ENCODE measurements at regions not wholly inside any gene's neighbourhood (a gene's known extent, or its start where the extent isn't known, plus 50 kb on each side); places are given as distances from the start of the nearest gene placed in this dataset.

- TF ChIP-seq, protein P1, sequence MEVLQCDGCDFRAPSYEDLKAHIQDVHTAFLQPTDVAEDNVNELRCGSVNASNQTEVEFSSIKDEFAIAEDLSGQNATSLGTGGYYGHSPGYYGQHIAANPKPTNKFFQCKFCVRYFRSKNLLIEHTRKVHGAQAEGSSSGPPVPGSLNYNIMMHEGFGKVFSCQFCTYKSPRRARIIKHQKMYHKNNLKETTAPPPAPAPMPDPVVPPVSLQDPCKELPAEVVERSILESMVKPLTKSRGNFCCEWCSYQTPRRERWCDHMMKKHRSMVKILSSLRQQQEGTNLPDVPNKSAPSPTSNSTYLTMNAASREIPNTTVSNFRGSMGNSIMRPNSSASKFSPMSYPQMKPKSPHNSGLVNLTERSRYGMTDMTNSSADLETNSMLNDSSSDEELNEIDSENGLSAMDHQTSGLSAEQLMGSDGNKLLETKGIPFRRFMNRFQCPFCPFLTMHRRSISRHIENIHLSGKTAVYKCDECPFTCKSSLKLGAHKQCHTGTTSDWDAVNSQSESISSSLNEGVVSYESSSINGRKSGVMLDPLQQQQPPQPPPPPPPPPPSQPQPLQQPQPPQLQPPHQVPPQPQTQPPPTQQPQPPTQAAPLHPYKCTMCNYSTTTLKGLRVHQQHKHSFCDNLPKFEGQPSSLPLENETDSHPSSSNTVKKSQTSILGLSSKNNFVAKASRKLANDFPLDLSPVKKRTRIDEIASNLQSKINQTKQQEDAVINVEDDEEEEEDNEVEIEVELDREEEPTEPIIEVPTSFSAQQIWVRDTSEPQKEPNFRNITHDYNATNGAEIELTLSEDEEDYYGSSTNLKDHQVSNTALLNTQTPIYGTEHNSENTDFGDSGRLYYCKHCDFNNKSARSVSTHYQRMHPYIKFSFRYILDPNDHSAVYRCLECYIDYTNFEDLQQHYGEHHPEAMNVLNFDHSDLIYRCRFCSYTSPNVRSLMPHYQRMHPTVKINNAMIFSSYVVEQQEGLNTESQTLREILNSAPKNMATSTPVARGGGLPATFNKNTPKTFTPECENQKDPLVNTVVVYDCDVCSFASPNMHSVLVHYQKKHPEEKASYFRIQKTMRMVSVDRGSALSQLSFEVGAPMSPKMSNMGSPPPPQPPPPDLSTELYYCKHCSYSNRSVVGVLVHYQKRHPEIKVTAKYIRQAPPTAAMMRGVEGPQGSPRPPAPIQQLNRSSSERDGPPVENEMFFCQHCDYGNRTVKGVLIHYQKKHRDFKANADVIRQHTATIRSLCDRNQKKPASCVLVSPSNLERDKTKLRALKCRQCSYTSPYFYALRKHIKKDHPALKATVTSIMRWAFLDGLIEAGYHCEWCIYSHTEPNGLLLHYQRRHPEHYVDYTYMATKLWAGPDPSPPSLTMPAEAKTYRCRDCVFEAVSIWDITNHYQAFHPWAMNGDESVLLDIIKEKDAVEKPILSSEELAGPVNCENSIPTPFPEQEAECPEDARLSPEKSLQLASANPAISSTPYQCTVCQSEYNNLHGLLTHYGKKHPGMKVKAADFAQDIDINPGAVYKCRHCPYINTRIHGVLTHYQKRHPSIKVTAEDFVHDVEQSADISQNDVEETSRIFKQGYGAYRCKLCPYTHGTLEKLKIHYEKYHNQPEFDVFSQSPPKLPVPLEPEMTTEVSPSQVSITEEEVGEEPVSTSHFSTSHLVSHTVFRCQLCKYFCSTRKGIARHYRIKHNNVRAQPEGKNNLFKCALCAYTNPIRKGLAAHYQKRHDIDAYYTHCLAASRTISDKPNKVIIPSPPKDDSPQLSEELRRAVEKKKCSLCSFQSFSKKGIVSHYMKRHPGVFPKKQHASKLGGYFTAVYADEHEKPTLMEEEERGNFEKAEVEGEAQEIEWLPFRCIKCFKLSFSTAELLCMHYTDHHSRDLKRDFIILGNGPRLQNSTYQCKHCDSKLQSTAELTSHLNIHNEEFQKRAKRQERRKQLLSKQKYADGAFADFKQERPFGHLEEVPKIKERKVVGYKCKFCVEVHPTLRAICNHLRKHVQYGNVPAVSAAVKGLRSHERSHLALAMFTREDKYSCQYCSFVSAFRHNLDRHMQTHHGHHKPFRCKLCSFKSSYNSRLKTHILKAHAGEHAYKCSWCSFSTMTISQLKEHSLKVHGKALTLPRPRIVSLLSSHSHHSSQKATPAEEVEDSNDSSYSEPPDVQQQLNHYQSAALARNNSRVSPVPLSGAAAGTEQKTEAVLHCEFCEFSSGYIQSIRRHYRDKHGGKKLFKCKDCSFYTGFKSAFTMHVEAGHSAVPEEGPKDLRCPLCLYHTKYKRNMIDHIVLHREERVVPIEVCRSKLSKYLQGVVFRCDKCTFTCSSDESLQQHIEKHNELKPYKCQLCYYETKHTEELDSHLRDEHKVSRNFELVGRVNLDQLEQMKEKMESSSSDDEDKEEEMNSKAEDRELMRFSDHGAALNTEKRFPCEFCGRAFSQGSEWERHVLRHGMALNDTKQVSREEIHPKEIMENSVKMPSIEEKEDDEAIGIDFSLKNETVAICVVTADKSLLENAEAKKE (CRISPR knock-in tag; IDR thresholded peaks at IDR 0.05), result no peak
Observed at GRCh38 chr6:95099410-95099809, 477.9 kb upstream of the MANEA start (continued).

DNA sequence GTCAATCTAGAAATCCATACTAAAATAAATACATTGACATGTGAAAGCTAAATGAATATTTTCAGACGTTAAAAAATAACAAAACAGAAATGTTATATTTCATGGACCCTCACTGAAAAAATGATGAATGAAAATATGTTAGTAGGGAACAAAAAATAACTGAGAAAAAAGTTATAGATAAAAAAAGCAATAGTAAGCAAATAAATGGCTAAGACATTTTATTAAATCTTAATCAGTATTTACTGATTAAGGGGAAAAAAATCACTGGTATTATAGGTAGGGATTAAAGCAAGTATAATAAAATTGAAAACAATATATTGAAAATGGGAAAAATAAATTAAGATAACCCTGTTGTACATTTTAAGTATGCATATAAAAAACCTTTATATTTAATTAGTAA lies 468.1 kb upstream of the MANEA start:
- Histone ChIP-seq H3K4me3 (no peak overlapping the region), H3K36me3 (ENCODE audit: insufficient read depth) (no peaks in the 10 kb centered on the region), H3K4me1 (ENCODE audit: insufficient read depth) (no peaks in the 10 kb centered on the region), H3K27me3 (ENCODE audit: insufficient read depth) (no peaks in the 10 kb centered on the region), H3K27ac (ENCODE audit: low read depth) (no peak overlapping the region), H2AFZ (no peak overlapping the region), H3F3A (replicated peaks; ENCODE audit: low read depth) (no peaks in the 10 kb centered on the region), H4K20me1 (replicated peaks; ENCODE audit: insufficient read depth) (no peaks in the 10 kb centered on the region), H3K4me2 (no peak overlapping the region), H3K9me2 (ENCODE audit: insufficient read depth) (no peaks in the 10 kb centered on the region), H3K79me2 (replicated peaks; ENCODE audit: insufficient read depth) (no peaks in the 10 kb centered on the region)
- no peak for DNase-seq (ENCODE audit: low spot score)
- Mint-ChIP-seq H3K27me3 (ENCODE audit: insufficient read depth, low read depth, poor library complexity) (no peaks in the 10 kb centered on the region), H3K27ac (no peak overlapping the region), H3K36me3 (ENCODE audit: low read depth) (no peaks in the 10 kb centered on the region), H3K9me3 (no peaks in the 10 kb centered on the region; the same call in 2 of the 3 replicates), H3K4me3 (no peak overlapping the region), H3K4me1 (no peaks in the 10 kb centered on the region)
- TF ChIP-seq ZNF114 (CRISPR knock-in tag; IDR thresholded peaks at IDR 0.05) (no peak), NANOG (IDR thresholded peaks at IDR 0.05; ENCODE audit: borderline replicate concordance) (no peak), POLR2AphosphoS5 (IDR thresholded peaks at IDR 0.05; ENCODE audit: low read depth) (no peak), EZH2phosphoT487 (IDR thresholded peaks at IDR 0.05; ENCODE audit: unreplicated experiment) (no peak), CTCF (conservative IDR thresholded peaks at IDR 0.05; ENCODE audit: low read depth in 2 of 2) (no peak), CREB1 (CRISPR knock-in tag; IDR thresholded peaks at IDR 0.05; ENCODE audit: low read depth) (no peak)
- no peak for ATAC-seq

Measured in GM23338 (cell line).